ENCODE measurements at regions not wholly inside any gene's neighbourhood (a gene's known extent, or its start where the extent isn't known, plus 50 kb on each side); places are given as distances from the start of the nearest gene placed in this dataset.
"Not testable (repeated sequence)": the region's sequence is repeated elsewhere in the genome, so short reads cannot be mapped to it uniquely, and the experiment has no call there.

DNA sequence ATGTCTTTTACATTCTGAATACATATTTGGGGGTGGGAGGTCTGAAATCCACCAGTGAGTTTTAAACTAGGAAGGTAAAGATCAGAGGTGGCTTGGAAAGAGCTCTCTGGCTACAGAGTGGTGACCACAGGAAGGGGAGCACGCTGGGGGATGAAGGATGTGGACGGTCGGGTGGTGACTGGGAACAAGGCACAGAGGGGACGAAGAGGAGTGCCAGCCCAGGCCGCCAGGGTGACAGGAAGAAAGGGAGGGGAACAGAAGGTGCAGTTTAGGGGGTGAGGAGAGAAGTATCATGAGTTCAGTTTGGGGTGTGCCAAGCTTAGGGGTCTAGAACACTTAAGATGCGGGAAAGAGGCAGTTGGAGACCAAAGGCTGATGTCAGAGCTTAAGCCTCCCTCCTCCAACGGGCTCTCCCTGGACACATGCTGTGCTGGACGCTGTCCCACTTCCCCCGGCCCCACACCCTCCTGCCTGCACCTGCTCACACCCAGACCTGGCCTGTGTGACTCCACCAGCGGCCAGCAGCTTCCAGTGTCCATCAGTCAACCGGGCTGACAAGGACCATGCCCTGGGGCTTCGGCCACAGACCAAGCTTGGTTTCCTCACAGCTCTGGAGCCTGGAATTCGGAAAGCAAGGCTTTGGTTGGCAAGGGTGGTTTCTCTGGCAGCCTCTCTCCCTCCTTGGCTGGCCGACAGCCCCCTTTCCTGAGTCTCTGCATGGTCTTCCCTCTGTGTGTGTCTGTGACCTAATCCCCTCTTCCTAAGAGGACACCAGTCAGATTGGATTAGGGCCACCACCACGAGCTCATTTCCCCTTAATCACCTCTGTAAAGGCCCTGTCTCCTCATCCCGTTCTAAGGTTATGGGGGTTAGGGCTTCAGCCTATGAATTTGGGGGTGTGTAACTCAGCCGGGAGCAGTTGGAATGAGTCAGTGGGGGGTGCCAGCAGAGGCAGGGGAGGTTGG lies 120.4 kb upstream of the IQSEC1 start:
- no peak for DNase-seq (ENCODE audit: low spot score)

DNA sequence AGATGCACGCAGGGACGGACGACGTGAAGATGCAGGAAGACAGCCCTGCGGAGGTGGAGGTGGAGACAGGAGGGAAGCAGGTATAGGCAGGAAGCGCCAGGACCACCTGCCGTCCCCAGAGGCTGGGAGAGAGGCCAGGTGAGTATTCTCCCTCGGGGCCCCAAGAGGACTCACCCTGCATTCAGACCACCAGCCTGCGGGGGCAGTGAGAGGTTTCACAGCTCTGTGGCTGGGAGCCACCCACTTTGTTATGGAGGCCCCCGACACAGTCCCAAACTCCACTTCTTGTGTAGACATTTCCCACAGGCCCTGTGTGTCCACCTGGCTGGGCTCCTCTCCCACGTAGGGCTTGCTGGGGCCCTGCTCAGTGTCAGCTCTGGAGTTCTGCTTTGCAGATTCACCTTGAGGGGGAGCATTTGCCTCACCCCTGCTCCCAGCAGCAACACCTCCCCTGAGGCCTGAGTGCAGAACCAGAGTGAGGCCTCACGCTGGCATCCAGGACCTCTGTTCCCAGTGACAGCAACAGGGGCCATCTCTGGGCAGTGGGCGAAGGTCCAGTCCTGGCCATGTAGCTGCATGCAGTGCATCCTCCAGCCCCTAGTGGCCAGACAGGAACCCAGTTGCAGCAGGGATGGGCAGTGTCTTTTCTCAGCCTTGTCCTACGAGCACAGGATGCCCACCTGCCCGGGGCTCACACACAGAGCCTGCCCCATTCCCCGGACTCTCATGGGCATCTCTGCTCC lies 119.4 kb upstream of the IQSEC1 start:
- DNase-seq (ENCODE audit: low spot score) = no peak

DNA sequence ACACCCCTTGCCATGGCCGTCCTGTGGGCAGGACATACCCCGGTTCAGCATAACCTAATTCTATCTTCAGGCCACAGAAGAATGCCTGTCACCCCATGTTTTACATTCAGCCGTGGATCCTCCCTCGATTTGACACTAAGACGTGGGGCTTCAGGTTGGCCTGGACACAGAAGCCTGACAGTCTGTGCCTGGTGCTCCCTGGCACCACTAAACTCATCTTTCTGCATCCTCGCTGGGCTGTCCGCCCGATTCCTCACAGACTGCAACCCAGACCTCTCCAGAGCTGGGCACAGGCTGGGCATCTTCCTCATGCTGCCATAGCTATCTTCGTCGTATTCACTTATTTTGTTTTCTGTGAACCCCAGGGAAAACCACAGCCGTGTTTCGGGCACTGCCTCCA lies 117.8 kb upstream of the IQSEC1 start:
- no peak for DNase-seq (ENCODE audit: low spot score)

DNA sequence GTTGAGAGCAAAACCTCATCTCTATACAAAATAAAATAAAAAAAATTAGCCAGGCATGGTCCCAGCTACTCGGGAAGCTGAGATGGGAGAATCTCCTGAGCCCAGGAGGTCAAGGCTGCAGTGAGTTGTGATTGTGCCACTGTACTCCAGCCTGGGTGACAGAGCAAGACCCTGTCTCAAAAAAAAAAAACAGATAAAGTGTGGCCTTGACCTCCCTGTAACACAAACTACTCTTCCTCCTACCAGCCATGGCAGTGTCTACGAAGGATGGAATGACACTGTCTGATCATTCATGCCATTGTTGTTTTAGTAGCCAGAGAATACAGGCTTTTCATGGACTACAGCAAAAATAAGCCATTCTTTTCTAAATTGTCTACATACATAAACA lies 117.1 kb upstream of the IQSEC1 start:
- DNase-seq (ENCODE audit: low spot score) = no peak

DNA sequence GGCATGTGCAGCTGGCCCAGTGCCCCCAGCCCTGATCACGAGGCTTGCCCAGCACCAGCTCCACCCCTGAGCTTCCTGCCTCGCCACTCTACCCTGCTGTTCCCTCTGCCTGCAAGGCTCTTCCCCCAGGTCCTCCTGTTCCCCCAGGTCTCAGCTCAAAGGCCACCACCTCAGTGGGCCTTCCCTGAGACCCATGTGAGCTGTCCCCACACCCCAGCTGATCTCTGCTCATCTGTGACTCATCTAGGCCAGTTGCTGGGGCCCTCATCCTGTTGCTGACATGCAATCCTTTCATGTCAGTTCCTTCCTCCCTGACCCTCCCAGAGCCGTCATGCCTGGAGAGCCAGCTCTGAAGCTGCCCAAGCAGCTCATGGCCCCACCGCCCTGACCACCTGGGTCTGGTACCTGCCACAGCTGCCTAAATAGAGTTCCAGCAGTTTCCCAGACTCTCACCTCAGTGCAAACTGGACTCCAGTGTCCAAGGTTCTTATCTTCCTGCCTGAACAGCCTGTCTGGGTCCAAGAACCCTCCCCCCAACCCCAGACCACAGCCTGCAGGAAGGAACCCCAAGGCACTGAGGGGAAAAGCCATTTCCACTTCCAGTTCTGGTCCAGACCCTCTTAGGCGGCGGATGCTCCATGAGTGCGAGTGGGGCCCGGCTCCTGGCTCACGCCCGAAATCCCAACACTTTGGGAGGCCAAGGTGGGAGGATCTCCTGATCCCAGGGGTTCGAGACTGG lies 116.6 kb upstream of the IQSEC1 start:
- peak; percentile 75 for DNase-seq (ENCODE audit: low spot score)

DNA sequence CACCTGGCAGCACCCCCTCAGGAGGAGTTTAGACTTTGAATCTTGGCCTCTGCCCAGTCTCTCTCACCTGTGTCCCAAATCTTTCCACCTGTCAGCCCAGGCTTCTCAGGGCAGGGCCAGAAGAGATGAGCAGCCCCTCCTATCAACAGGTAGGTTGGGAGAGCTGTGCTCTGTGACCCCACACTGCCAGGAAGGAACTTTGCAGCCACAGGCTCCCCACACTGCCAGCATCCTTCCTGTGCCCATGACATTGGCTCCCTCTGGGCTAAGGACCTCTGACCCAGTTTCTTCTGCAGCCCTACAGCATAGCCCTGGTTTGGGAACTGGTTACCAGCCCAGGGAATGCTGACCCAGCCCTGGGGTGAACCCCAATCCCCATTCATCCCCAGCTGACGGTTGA lies 115.7 kb upstream of the IQSEC1 start:
- no peak for DNase-seq (ENCODE audit: low spot score)

DNA sequence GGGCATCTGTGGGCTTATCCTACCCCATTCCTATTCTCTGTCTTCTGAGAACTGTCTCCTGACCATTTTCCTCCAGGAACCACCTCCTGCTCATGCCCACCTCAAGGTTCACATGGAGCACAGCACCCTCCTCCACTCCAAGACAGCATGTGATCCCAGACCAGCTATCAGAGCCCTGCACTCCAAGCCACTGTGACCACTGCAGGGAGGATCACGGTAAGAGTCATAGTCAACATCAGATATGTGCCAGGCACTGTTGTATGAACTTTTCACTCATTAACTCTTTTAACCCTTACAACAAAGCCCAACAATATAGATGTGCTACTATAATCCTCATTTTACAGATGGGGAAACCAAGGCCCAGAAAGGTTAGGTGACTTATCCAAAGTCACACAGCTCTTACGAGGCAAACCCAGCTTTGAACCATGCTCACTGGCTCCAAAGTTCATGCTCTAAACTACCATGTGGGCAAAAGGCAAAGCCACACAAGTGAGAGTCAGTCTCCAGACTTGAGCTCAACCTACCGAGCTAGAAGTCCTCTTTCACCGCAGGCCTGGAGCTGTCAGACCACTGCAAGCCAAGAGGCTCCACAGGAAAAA lies 115.1 kb upstream of the IQSEC1 start:
- no peak for DNase-seq (ENCODE audit: low spot score)

DNA sequence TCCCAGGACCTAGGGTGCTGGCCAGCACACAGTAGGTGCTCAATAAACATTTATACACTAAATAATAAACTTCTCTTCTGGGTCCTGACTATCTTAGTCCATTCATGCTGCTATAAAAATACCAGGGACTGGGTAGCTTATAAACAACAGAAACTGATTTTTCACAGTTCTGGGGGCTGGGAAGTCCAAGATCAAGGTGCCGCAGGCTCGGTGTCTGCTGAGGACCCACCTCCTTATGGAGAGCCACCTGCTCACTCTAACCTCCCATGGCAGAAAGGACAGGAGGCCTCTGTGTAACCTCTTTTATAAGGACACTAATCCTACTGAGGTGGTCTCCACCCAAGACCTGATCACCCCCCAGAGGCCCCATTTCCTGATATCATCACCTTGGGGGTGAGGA lies 114.4 kb upstream of the IQSEC1 start:
- no peak for DNase-seq (ENCODE audit: low spot score)

DNA sequence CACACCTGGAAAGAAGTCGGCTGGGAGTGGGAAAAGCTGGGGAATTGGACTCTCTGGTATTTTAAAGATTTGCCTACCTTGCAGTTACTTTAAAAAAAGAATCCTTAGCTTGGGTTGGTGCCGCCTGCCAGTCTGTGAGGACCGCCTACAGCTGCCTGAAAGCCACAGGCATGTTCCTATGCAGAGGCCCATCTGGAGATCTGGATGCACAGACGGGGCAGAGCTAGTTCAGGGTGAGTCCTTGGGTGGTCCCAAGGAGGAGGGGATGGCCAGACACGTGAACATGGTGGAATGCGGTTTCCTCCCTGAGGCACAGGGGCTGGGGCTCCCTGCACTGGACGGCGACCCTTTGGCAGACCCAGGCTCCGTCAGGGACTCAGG lies 113.2 kb upstream of the IQSEC1 start:
- DNase-seq (ENCODE audit: low spot score) = no peak

DNA sequence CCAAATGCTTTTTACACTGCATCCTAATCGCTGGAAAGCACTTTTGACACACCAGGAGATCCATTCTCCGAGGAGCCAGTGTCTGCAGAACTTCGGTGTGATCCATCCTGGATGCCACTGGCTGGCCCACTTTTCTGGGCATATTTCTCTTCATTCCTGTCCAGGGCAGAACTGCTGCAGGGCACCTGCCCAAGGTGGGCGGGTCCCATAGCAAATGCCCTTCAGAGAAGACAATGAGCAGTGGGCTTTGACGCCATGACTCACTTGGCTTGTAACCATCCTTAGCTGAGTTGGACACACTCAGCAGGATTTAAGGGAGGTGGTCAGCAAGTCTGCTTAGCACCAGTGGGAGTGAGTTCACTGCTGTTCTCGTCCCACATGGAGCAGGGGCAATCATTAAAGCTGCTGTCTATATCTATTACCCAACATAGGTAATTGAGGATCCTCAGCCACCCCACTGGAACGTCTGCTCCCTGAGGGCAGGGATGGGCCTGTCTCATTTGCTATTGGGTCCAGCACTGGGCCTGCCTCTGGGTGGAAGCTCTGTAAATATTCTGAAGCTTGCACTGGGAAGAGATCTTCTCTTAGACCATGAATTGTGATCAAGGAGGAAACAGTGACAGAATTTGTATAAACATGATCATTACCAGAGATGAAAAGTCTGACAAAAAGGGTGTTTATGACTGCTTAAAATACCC lies 112.7 kb upstream of the IQSEC1 start:
- no peak for DNase-seq (ENCODE audit: low spot score)

DNA sequence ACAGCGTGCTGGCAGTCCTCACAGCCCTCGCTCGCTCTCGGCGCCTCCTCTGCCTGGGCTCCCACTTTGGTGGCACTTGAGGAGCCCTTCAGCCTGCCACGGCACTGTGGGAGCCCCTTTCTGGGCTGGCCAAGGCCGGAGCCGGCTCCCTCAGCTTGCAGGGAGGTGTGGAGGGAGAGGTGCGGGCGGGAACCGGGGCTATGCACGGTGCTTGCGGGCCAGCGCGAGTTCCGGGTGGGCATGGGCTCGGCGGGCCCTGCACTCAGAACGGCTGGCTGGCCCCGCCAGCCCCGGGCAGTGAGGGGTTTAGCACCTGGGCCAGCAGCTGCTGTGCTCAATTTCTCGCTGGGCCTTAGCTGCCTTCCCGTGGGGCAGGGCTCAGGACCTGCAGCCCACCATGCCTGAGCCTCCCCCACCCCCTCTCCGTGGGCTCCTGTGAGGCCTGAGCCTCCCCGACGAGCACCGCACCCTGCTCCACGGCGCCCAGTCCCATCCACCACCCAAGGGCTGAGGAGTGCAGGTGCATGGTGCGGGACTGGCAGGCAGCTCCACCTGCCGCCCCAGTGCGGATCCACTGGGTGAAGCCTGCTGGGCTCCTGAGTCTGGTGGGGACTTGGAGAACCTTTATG lies 106.5 kb upstream of the IQSEC1 start:
- not testable (repeated sequence) for DNase-seq (ENCODE audit: low spot score)

DNA sequence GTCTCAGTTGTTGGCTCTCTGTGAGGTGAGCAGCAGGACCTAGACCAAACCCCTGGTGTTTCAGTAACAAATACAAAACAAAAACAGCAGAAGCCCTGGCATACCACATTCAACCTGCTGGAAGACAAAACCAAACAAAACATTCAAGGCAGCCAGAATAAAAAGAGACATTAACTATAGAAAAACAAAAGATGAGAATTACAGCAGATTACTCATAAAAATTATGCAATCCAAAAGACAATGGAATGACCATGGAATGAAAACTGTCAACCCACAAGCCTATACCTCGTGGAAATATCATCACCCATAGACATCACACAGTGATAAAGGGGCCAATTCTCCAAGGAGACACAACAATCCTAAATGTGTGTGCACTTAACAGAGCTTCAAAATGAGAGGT lies 106.0 kb upstream of the IQSEC1 start:
- DNase-seq (ENCODE audit: low spot score) = no peak

DNA sequence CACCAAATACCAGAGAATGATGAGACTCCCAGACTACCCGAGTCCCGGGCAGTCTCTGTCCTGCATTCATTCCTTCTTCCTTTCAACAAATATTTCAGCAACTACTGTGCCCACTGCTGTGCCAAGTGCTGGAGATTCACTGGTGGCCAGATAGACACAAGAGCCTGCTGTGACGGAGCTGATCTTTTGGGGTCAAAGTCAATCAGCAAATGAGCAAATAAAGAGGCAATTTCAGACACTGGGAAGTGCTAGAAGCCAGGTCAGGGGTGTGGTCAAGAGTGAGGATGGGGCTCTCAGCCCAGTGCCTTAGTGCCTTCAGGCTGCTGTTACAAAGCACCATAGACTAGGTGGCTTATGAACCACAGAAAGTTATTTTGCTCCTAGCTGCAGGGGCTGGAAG lies 104.9 kb upstream of the IQSEC1 start:
- no peak for DNase-seq (ENCODE audit: low spot score)

DNA sequence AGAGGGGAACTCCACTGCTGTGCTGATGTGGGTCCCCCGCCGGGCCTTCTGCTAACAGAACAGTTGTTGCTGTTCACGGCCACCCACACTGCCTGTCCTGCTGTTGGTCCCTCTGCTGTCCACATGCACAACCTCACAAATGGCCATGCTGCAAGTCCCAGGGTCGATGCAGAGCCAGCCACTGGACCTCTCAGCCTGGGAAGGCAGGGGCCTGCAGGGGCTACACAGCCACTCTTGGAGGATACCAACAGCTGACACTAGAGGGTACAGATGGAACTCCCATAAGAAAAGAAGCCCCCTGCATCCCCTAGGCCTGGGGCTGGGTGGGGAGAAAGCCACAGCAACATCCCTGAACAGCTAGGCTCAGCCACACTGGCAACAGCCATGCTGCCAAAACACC lies 104.4 kb upstream of the IQSEC1 start:
- DNase-seq (ENCODE audit: low spot score) = no peak

DNA sequence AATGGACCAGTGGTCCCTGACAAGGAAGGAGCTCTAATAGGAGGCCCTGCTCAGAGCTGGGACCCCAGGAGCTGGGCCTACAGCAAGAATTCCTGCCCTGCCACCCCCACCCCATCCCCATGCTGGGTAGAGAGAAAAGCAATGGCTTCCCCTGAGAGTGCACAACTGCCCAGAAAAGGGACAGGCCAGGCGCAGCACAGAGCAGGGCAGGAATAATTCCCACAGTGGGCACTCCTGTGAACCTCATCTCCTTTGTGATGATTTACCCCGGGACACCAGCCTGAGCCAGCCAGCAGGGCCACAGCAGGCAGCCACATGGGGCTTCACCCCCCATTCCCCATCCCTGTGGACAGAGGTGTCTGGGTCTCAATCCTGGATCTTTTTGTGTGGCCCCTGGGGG lies 104.0 kb upstream of the IQSEC1 start:
- DNase-seq (ENCODE audit: low spot score) = no peak

DNA sequence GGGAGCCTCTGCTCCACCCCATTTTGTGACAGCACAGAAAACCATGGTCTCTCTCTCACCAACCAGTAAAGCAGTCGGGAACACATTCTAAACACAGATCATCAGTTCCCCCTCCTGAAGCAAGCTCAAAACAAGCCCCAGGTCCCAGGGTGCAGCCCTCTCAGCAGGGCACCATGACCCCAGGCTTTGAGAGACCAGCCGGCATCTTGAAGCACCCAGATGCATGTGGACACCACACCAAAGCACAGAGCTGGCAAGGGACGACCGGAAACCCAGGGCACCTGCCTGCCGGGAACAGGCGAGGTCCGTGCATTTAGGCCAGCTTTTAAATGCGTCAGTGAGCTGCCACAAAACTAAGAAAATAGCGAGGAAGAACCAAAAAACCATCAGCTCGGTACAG lies 103.2 kb upstream of the IQSEC1 start:
- DNase-seq (ENCODE audit: low spot score) = no peak

DNA sequence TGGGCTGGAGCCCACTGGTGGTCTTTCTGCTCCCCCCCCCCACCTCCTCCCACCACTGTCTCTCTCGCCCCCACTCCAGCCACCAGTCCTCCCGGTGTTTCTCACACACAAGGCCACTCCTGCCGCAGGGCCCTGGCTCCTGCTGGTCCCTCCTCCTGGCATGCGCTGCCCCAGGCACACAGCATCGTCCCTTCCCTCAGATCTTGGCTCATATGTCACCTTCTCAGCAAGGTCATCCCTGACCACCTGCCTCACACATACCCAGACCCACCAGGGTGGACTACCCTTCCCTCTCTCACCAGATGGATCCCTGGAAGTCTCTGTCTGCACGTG lies 101.5 kb upstream of the IQSEC1 start:
- DNase-seq (ENCODE audit: low spot score) = no peak

DNA sequence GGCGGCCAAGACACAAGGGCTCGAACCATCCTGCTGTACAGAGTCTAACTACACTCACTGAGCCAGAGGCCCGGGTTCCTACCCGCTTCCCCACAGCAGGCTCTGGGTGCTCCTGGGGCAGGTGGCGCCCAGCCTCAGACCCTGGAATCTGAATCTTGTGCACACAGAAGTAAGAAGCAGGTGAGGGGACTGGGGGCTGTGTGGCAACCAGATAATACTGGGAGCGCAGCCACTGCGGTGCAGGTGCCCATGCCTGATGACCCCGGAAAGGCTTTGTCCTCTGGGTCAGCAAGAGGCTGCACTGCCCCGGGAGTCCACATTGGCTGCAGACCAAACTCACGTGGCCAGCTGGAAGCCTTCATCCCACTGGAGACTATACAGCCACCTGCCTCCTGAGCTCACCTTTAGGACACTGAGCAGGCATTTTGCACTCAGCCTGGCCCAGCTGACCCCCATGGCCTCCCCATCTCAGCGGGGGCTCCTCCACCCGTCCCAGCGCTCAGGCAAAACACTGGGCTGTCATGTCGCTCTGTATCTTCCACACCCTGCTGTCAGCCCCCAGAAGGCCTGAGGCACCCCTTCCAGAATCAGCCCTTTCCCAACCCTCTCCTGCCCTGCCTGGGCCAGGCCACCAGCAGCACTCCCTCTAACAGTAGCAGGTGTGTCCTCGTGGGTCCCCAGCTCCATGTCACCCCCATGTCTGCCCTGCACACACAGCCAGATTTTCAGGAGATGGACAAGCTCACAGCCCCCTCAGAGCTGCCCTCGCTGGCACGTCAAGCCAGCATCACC lies 101.0 kb upstream of the IQSEC1 start:
- DNase-seq (ENCODE audit: low spot score) = no peak

DNA sequence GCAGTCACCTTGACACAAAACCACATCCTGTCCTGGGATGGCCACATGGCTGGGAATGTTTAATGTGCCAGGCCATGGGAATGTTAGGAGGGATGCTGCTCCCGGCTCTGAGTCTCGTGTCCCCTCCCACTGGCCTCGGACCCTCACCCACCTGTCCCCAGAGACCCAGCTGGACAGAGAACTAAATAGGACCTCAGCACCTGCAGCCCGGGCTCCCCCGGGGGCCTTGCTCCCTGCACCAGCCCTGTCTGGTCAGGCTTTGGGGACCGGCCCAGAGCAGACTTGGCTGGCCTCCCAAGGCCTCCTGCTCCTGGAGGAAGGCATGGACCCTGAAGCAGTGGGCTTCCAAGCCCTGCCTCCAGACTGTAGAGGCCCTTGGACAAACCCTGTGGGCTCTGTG lies 100.0 kb upstream of the IQSEC1 start:
- no peak for DNase-seq (ENCODE audit: low spot score)

DNA sequence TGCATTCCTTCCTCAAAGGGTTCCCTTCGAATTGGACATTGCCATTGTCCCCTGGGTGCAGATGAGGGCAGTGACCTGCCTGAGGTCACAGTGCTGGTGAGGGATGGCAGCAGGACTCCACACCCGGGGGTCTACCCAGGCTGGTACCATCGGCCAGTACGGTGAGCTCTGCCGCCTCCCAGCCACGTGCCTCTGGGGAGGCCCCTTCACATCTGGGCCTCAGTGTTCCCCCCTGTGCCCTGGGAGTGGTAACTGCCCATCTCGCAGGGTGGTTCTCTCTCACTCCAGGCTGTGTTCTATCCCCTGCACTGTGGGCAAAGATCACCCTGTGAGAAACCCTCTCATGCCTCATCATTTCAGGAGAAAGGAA lies 99.4 kb upstream of the IQSEC1 start:
- no peak for DNase-seq (ENCODE audit: low spot score)
